Thyroid gland (tissue), 4 donors: ENCODE measurements at regions not wholly inside any gene's neighbourhood (a gene's known extent, or its start where the extent isn't known, plus 50 kb on each side); places are given as distances from the start of the nearest gene placed in this dataset.

ENCODE experiments used
- CTCF ChIP-seq, 6 experiments: fragments of 200-600 bp in 3 of 6; fragments of 450-650 bp in 3 of 6; sonication (generic) in 3 of 6; IDR thresholded peaks; one replicate each; pipeline ENCODE4 v1.5.1; 2016 to 2019; ENCODE audit warnings: antibody characterized with exemption in 6 of 6, mild to moderate bottlenecking in 2 of 6, inconsistent platforms in 1 of 6, moderate library complexity in 1 of 6
- POLR2A ChIP-seq, 2 donors: fragments of 450-650 bp; IDR thresholded peaks; one replicate each; pipeline ENCODE4 v1.6.1; 2017; ENCODE audit warnings: antibody characterized with exemption in 2 of 2, mild to moderate bottlenecking in 2 of 2, moderate library complexity in 1 of 2

- no peak for TF ChIP-seq CTCF (IDR thresholded peaks at IDR 0.05)
- no peak for TF ChIP-seq POLR2A (IDR thresholded peaks at IDR 0.05)
Measured at GRCh38 chr13:73225990-73226389, 167.2 kb downstream of the KLF5 start.
